ENCODE measurements at regions not wholly inside any gene's neighbourhood (a gene's known extent, or its start where the extent isn't known, plus 50 kb on each side); places are given as distances from the start of the nearest gene placed in this dataset.
A peak's percentile ranks its signal among the peaks of the same experiment; 100 is the strongest.
"Not testable (repeated sequence)": the region's sequence is repeated elsewhere in the genome, so short reads cannot be mapped to it uniquely, and the experiment has no call there.

- no peak for DNase-seq (ENCODE audit: low read depth in 2 of 2)
Measured at GRCh38 chr9:31045810-31046209, 1338.6 kb upstream of the ACO1 start.

GRCh38 chr9:31061592-31061991 lies 1322.9 kb upstream of the ACO1 start:
- not testable (repeated sequence) for DNase-seq (ENCODE audit: low read depth in 2 of 2)

GRCh38 chr9:31065691-31066090 lies 1318.8 kb upstream of the ACO1 start:
- DNase-seq (ENCODE audit: low read depth in 2 of 2), result no peak

- DNase-seq (ENCODE audit: low read depth in 2 of 2), result no peak
Measured at GRCh38 chr9:31067418-31067817, 1317.0 kb upstream of the ACO1 start.

- DNase-seq (ENCODE audit: low read depth in 2 of 2), result no peak
Measured at GRCh38 chr9:31071606-31072286, 1312.7 kb upstream of the ACO1 start.

GRCh38 chr9:31078175-31078574 lies 1306.3 kb upstream of the ACO1 start:
- no peak for DNase-seq (ENCODE audit: low read depth in 2 of 2)

- no peak for DNase-seq (ENCODE audit: low read depth in 2 of 2)
Measured at GRCh38 chr9:31084350-31084749, 1300.1 kb upstream of the ACO1 start.

GRCh38 chr9:31089549-31090221 lies 1294.8 kb upstream of the ACO1 start:
- DNase-seq (ENCODE audit: low read depth in 2 of 2), result no peak

GRCh38 chr9:31100311-31100710 lies 1284.1 kb upstream of the ACO1 start:
- no peak for DNase-seq (ENCODE audit: low read depth in 2 of 2)

GRCh38 chr9:31103836-31104235 lies 1280.6 kb upstream of the ACO1 start:
- no peak for DNase-seq (ENCODE audit: low read depth in 2 of 2)

- no peak for DNase-seq (ENCODE audit: low read depth in 2 of 2)
Measured at GRCh38 chr9:31104249-31104648, 1280.2 kb upstream of the ACO1 start.

GRCh38 chr9:31112491-31112890 lies 1272.0 kb upstream of the ACO1 start:
- no peak for DNase-seq (ENCODE audit: low read depth in 2 of 2)

- DNase-seq (ENCODE audit: low read depth in 2 of 2), result no peak
Measured at GRCh38 chr9:31114346-31114745, 1270.1 kb upstream of the ACO1 start.

- peak in 1 of 2 donors; percentile 6 for DNase-seq (ENCODE audit: low read depth in 2 of 2)
Measured at GRCh38 chr9:31119890-31120454, 1264.5 kb upstream of the ACO1 start.

- no peak for DNase-seq (ENCODE audit: low read depth in 2 of 2)
Measured at GRCh38 chr9:31124389-31124788, 1260.1 kb upstream of the ACO1 start.

- no peak for DNase-seq (ENCODE audit: low read depth in 2 of 2)
Measured at GRCh38 chr9:31135567-31135966, 1248.9 kb upstream of the ACO1 start.

GRCh38 chr9:31136524-31136923 lies 1247.9 kb upstream of the ACO1 start:
- DNase-seq (ENCODE audit: low read depth in 2 of 2), result no peak

GRCh38 chr9:31137176-31138160 lies 1247.0 kb upstream of the ACO1 start:
- DNase-seq (ENCODE audit: low read depth in 2 of 2), result no peak

- no peak for DNase-seq (ENCODE audit: low read depth in 2 of 2)
Measured at GRCh38 chr9:31140316-31140715, 1244.1 kb upstream of the ACO1 start.

- DNase-seq (ENCODE audit: low read depth in 2 of 2), result no peak
Measured at GRCh38 chr9:31142456-31142855, 1242.0 kb upstream of the ACO1 start.

GRCh38 chr9:31144614-31145013 lies 1239.8 kb upstream of the ACO1 start:
- no peak for DNase-seq (ENCODE audit: low read depth in 2 of 2)
